A673 (cell line): ENCODE measurements at regions not wholly inside any gene's neighbourhood (a gene's known extent, or its start where the extent isn't known, plus 50 kb on each side); places are given as distances from the start of the nearest gene placed in this dataset.

ENCODE experiments used
- CTCF ChIP-seq: fragments of 300-800, 200-600 bp; sonication (generic); conservative IDR thresholded peaks from 2 replicates; pipeline ENCODE4 v1.5.1; 2017; ENCODE audit warnings: low read depth, mild to moderate bottlenecking, antibody characterized with exemption, low read length, moderate library complexity, mixed read lengths
- EZH2 ChIP-seq: fragments of 200-600 bp; sonication (generic); IDR thresholded peaks from 2 replicates; pipeline ENCODE4 v1.6.1; 2017; ENCODE audit warnings: borderline replicate concordance, low read depth, mild to moderate bottlenecking, mixed read lengths, antibody characterized with exemption, low read length; ENCODE audit not compliant: poor library complexity, severe bottlenecking

GRCh38 chr9:106751681-106752080 lies 111.3 kb upstream of the ZNF462 start:
- TF ChIP-seq EZH2 (no peak), CTCF (no peak)
